A673 (cell line): ENCODE measurements at regions not wholly inside any gene's neighbourhood (a gene's known extent, or its start where the extent isn't known, plus 50 kb on each side); places are given as distances from the start of the nearest gene placed in this dataset.

Source experiments
- EZH2 ChIP-seq: fragments of 200-600 bp; sonication (generic); IDR thresholded peaks from 2 replicates; pipeline ENCODE4 v1.6.1; 2017; ENCODE audit warnings: borderline replicate concordance, low read depth, mild to moderate bottlenecking, mixed read lengths, antibody characterized with exemption, low read length; ENCODE audit not compliant: poor library complexity, severe bottlenecking
- TF ChIP-seq, protein P1 (sequence below): fragments of 300-800, 200-600 bp; sonication (generic); conservative IDR thresholded peaks from 2 replicates; pipeline ENCODE4 v1.5.1; 2017; ENCODE audit warnings: low read depth, mild to moderate bottlenecking, antibody characterized with exemption, low read length, moderate library complexity, mixed read lengths

GRCh38 chr6:43969158-43969981 is 157.9 kb downstream of the MRPL14 start:
- TF ChIP-seq, protein P1, sequence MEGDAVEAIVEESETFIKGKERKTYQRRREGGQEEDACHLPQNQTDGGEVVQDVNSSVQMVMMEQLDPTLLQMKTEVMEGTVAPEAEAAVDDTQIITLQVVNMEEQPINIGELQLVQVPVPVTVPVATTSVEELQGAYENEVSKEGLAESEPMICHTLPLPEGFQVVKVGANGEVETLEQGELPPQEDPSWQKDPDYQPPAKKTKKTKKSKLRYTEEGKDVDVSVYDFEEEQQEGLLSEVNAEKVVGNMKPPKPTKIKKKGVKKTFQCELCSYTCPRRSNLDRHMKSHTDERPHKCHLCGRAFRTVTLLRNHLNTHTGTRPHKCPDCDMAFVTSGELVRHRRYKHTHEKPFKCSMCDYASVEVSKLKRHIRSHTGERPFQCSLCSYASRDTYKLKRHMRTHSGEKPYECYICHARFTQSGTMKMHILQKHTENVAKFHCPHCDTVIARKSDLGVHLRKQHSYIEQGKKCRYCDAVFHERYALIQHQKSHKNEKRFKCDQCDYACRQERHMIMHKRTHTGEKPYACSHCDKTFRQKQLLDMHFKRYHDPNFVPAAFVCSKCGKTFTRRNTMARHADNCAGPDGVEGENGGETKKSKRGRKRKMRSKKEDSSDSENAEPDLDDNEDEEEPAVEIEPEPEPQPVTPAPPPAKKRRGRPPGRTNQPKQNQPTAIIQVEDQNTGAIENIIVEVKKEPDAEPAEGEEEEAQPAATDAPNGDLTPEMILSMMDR, result no peak
- TF ChIP-seq EZH2, result no peak
